OCI-LY3 (cell line): ENCODE measurements at regions not wholly inside any gene's neighbourhood (a gene's known extent, or its start where the extent isn't known, plus 50 kb on each side); places are given as distances from the start of the nearest gene placed in this dataset.

Source experiments
- H2AFZ ChIP-seq: fragments of 200-600, 300-600 bp; shearing (Covaris generic); 2 replicates; pipeline ENCODE4 v1.6.0; 2014; ENCODE audit warnings: antibody characterized with exemption, low read depth, low read length
- H3K27ac ChIP-seq: fragments of 200-600, 300-600 bp; sonication (generic); 2 replicates; pipeline ENCODE4 v1.5.1; 2014; ENCODE audit warnings: mild to moderate bottlenecking, low read length, moderate library complexity, mixed read lengths
- H3K27me3 ChIP-seq: fragments of 200-600, 300-600 bp; sonication (generic); 2 replicates; pipeline ENCODE4 v1.6.1; 2014; ENCODE audit warnings: low read depth, low read length, mixed read lengths
- H3K36me3 ChIP-seq: fragments of 200-600, 300-600 bp; sonication (generic); replicated peaks from 2 replicates; pipeline ENCODE3; 2014; ENCODE audit warnings: low read depth, low read length, mixed read lengths
- H3K4me1 ChIP-seq: fragments of 300-600, 200-600 bp; sonication (generic); 2 replicates; pipeline ENCODE4 v1.6.1; 2014; ENCODE audit warnings: low read length, mixed read lengths
- H3K4me2 ChIP-seq: fragments of 200-600, 300-600 bp; sonication (generic); 2 replicates; pipeline ENCODE4 v1.6.1; 2014; ENCODE audit warnings: low read length, mixed read lengths
- H3K4me3 ChIP-seq: fragments of 300-600, 200-600 bp; sonication (generic); 2 replicates; pipeline ENCODE4 v1.5.1; 2014; ENCODE audit warnings: antibody characterized with exemption, mild to moderate bottlenecking, low read length, moderate library complexity
- H3K79me2 ChIP-seq: fragments of 300-600, 200-600 bp; shearing (Covaris generic); 2 replicates; pipeline ENCODE4 v1.6.1; 2014; ENCODE audit warnings: mild to moderate bottlenecking, low read length, mixed read lengths
- H3K9ac ChIP-seq: fragments of 300-600, 200-600 bp; shearing (Covaris generic); 2 replicates; pipeline ENCODE4 v1.6.0; 2014; ENCODE audit warnings: mild to moderate bottlenecking, low read length, moderate library complexity
- H3K9me3 ChIP-seq: fragments of 200-600, 300-600 bp; shearing (Covaris generic); 2 replicates; pipeline ENCODE4 v1.6.1; 2014; ENCODE audit warnings: low read length, mixed read lengths; ENCODE audit not compliant: insufficient read depth
- H4K20me1 ChIP-seq: fragments of 200-600, 300-600 bp; sonication (generic); 2 replicates; pipeline ENCODE4 v1.6.1; 2016; ENCODE audit warnings: low read length, mixed read lengths; ENCODE audit not compliant: insufficient read depth
- EZH2phosphoT487 ChIP-seq: fragments of 200-600 bp; shearing (Covaris generic); IDR thresholded peaks from 2 replicates; pipeline ENCODE4 v1.6.1; 2018; ENCODE audit warnings: antibody characterized with exemption, mixed run types, low read depth
- TF ChIP-seq, protein P1 (sequence below): fragments of 200-600, 300-600 bp; sonication (generic); IDR thresholded peaks from 2 replicates; pipeline ENCODE4 v1.5.1; 2014; ENCODE audit warnings: antibody characterized with exemption, low read length, low read depth

DNA sequence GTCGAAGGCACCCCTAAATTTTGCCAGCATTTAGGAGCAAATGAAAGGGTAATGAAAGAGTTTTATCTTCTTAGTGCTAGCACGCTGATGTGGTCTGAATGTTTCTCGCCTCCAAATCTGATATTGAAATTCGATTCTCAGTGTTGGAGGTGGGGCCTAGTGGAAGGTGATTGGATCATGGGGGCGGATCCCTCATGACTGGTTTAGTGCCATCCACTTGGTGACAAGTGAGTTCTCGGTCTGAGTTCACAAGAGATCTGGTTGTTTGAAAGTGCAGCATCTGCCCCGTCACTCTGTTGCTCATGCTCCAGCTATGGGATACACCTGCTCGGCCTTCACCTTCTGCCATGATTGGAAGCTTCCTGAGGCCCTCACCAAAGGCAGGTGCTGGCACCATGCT is 75.1 kb upstream of the ZBTB40 start:
- TF ChIP-seq EZH2phosphoT487, result no peak
- TF ChIP-seq, protein P1, sequence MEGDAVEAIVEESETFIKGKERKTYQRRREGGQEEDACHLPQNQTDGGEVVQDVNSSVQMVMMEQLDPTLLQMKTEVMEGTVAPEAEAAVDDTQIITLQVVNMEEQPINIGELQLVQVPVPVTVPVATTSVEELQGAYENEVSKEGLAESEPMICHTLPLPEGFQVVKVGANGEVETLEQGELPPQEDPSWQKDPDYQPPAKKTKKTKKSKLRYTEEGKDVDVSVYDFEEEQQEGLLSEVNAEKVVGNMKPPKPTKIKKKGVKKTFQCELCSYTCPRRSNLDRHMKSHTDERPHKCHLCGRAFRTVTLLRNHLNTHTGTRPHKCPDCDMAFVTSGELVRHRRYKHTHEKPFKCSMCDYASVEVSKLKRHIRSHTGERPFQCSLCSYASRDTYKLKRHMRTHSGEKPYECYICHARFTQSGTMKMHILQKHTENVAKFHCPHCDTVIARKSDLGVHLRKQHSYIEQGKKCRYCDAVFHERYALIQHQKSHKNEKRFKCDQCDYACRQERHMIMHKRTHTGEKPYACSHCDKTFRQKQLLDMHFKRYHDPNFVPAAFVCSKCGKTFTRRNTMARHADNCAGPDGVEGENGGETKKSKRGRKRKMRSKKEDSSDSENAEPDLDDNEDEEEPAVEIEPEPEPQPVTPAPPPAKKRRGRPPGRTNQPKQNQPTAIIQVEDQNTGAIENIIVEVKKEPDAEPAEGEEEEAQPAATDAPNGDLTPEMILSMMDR, result no peak
- Histone ChIP-seq H4K20me1 (no peaks in the 10 kb centered on the region), H3K4me1 (no peaks in the 10 kb centered on the region), H3K4me2 (no peak overlapping the region), H3K9ac (no peak overlapping the region), H2AFZ (no peak overlapping the region), H3K4me3 (no peak overlapping the region), H3K27ac (no peak overlapping the region), H3K9me3 (no peaks in the 10 kb centered on the region), H3K79me2 (no peaks in the 10 kb centered on the region), H3K36me3 (no peaks in the 10 kb centered on the region), H3K27me3 (no peaks in the 10 kb centered on the region)

DNA sequence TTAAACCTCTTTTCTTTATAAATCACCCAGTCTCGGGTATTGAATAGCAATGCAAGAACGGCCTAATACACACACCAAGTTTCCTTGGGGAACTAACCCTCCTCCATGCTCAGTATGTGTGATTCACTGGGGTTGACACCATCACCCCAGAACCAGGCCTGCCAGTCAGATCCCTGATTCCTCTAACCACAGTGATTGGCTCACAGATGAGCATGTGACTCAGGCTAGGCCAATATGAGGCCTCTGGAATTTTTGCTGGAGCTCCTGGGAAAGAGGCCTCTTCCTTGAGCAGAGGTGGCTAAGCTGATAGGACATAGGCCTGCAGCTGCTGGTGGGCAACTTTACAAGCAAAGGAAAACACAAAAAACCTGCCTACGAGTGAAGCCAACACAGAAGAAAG is 74.7 kb upstream of the ZBTB40 start:
- H3K9ac ChIP-seq, result no peak overlapping the region
- H3K79me2 ChIP-seq, result no peaks in the 10 kb centered on the region
- H2AFZ ChIP-seq, result no peak overlapping the region
- H3K4me2 ChIP-seq, result no peak overlapping the region
- H3K9me3 ChIP-seq, result no peaks in the 10 kb centered on the region
- H3K27me3 ChIP-seq, result no peaks in the 10 kb centered on the region
- no peaks in the 10 kb centered on the region for H4K20me1 ChIP-seq
- H3K27ac ChIP-seq, result no peak overlapping the region
- no peaks in the 10 kb centered on the region for H3K4me1 ChIP-seq
- TF ChIP-seq, protein P1, result no peak
- TF ChIP-seq EZH2phosphoT487, result no peak
- H3K4me3 ChIP-seq, result no peak overlapping the region
- H3K36me3 ChIP-seq, result no peaks in the 10 kb centered on the region

DNA sequence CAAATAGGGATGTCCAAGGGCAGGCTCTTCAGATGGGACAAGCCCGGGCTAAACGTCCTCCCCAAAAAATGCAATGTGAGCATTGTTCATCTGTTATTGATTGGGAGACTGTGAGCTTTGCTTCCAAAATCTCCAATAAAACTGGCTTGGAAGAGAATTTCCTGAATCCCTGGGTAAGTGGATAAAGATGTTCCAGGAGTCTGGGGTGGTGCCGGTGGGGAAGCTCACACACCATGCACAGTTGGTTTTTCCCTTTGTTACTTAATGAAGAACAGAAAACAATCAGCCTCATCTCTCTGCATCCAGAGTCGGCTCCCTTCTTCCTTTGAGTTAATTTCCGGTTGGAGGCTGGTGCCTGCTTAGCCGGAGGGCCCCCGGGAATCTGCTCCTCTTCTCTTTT is 72.1 kb upstream of the ZBTB40 start:
- Histone ChIP-seq H3K4me3 (no peak overlapping the region), H3K27ac (no peak overlapping the region), H3K36me3 (no peaks in the 10 kb centered on the region), H3K9ac (no peak overlapping the region), H3K27me3 (peaks cover 2% of the 10 kb centered on the region; the same call in 1 of the 2 replicates), H3K9me3 (no peaks in the 10 kb centered on the region), H3K79me2 (no peaks in the 10 kb centered on the region), H2AFZ (no peak overlapping the region), H3K4me1 (no peaks in the 10 kb centered on the region), H4K20me1 (no peaks in the 10 kb centered on the region), H3K4me2 (no peak overlapping the region)
- TF ChIP-seq, protein P1, result no peak
- TF ChIP-seq EZH2phosphoT487, result no peak

DNA sequence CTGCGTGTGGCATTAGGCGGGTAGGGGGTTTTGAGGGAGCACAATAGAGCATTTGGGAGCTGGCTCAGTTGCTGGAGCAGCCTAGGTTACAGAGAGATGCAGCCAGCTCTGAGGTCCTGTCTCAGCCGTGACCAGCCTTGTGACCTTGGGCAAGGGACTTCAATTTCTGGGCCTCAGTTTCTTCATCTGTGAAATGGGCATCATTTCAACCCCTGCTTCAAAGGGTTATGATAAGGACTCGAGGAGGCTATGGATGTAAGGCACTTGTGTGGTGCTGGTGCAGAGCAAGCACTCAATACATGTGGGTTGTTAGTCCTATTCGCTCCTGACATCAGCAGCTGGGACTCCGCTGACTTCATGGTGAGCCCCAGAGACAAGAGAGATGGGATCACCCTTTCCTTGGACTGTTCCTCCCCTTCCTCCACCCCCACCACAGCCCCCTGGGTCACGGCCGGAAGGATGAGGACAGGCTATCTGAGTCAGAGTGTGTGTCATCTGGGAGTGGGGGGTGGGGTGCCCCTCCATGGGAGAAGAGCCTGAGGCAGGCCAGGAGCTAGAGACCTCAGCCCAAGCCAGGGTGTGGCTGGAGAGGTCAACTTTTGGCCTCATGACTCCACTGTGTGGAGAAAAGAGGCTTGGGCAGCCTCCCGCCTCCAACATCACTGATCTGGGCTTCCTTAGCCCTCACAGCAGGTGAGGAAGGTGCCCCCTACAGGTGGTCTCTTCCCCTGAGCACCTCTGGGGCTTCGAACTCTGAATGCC is 71.4 kb upstream of the ZBTB40 start:
- Histone ChIP-seq H3K9ac (no peak overlapping the region), H3K4me1 (no peaks in the 10 kb centered on the region), H3K79me2 (no peaks in the 10 kb centered on the region), H4K20me1 (no peaks in the 10 kb centered on the region), H3K4me3 (no peak overlapping the region), H3K27ac (no peak overlapping the region), H3K9me3 (no peaks in the 10 kb centered on the region), H3K4me2 (no peak overlapping the region), H3K27me3 (peaks cover 2% of the 10 kb centered on the region; the same call in 1 of the 2 replicates), H2AFZ (no peak overlapping the region), H3K36me3 (no peaks in the 10 kb centered on the region)
- TF ChIP-seq, protein P1, result peak; percentile 30
- TF ChIP-seq EZH2phosphoT487, result no peak
